ENCODE measurements at regions not wholly inside any gene's neighbourhood (a gene's known extent, or its start where the extent isn't known, plus 50 kb on each side); places are given as distances from the start of the nearest gene placed in this dataset.
"Not testable (repeated sequence)": the region's sequence is repeated elsewhere in the genome, so short reads cannot be mapped to it uniquely, and the experiment has no call there.

GRCh38 chr7:98764946-98765345 is 104.9 kb downstream of the TMEM130 start:
- DNase-seq (ENCODE audit: low read depth): no peak
- H3K4me3 ChIP-seq (ENCODE audit: low read depth, low read length): no peak overlapping the region
- TF ChIP-seq CTCF (conservative IDR thresholded peaks at IDR 0.05; ENCODE audit: low read depth, low read length): no peak

- not testable (repeated sequence) for H3K4me3 ChIP-seq (ENCODE audit: low read depth, low read length); DNase-seq (ENCODE audit: low read depth)
Measured at GRCh38 chr7:98770085-98770484, 99.7 kb downstream of the TMEM130 start.

GRCh38 chr7:98771519-98771918 is 98.3 kb downstream of the TMEM130 start:
- TF ChIP-seq CTCF (conservative IDR thresholded peaks at IDR 0.05; ENCODE audit: low read depth, low read length): no peak
- DNase-seq (ENCODE audit: low read depth): peak; percentile 25
- no peak overlapping the region for H3K4me3 ChIP-seq (ENCODE audit: low read depth, low read length)

- TF ChIP-seq CTCF (conservative IDR thresholded peaks at IDR 0.05; ENCODE audit: low read depth, low read length): no peak
- H3K4me3 ChIP-seq (ENCODE audit: low read depth, low read length): no peak overlapping the region
- no peak for DNase-seq (ENCODE audit: low read depth)
Measured at GRCh38 chr7:98771941-98772603, 97.7 kb downstream of the TMEM130 start.

- no peak overlapping the region for H3K4me3 ChIP-seq (ENCODE audit: low read depth, low read length)
- DNase-seq (ENCODE audit: low read depth): no peak
- no peak for TF ChIP-seq CTCF (conservative IDR thresholded peaks at IDR 0.05; ENCODE audit: low read depth, low read length)
Measured at GRCh38 chr7:98774884-98775283, 94.9 kb downstream of the TMEM130 start.

- no peak overlapping the region for H3K4me3 ChIP-seq (ENCODE audit: low read depth, low read length)
- no peak for DNase-seq (ENCODE audit: low read depth)
- TF ChIP-seq CTCF (conservative IDR thresholded peaks at IDR 0.05; ENCODE audit: low read depth, low read length): no peak
Measured at GRCh38 chr7:98777051-98777450, 92.8 kb downstream of the TMEM130 start.

GRCh38 chr7:98778421-98778820 is 91.4 kb downstream of the TMEM130 start:
- no peak for TF ChIP-seq CTCF (conservative IDR thresholded peaks at IDR 0.05; ENCODE audit: low read depth, low read length)
- H3K4me3 ChIP-seq (ENCODE audit: low read depth, low read length): no peak overlapping the region
- DNase-seq (ENCODE audit: low read depth): no peak
